ENCODE measurements at regions not wholly inside any gene's neighbourhood (a gene's known extent, or its start where the extent isn't known, plus 50 kb on each side); places are given as distances from the start of the nearest gene placed in this dataset.
A peak's percentile ranks its signal among the peaks of the same experiment; 100 is the strongest.

- CTCF ChIA-PET = no interaction called here
- POLR2A ChIA-PET (ENCODE audit: low non-redundant PET) = no interaction called here
- Histone ChIP-seq H3K4me3 (ENCODE audit: low read depth, low read length, poor library complexity, severe bottlenecking) (no peak overlapping the region), H3K27me3 (replicated peaks; ENCODE audit: insufficient read depth, low read depth, low read length, poor library complexity) (no peaks in the 10 kb centered on the region), H3K9me3 (ENCODE audit: low read depth, low read length, poor library complexity, severe bottlenecking) (no peaks in the 10 kb centered on the region), H3K27ac (ENCODE audit: low read depth, low read length, poor library complexity, severe bottlenecking) (no peak overlapping the region), H3K36me3 (ENCODE audit: insufficient read depth, low read length, poor library complexity, severe bottlenecking) (no peaks in the 10 kb centered on the region), H3K4me1 (ENCODE audit: insufficient read depth, low read length, poor library complexity, severe bottlenecking) (peaks cover 8% of the 10 kb centered on the region)
- BruUV-seq (replicated peaks) = no TSS peak
- no peak for DNase-seq (ENCODE audit: low spot score)
- TF ChIP-seq CTCF (conservative IDR thresholded peaks at IDR 0.05; ENCODE audit: low read depth, low read length) (no peak), EZH2 (IDR thresholded peaks at IDR 0.05; ENCODE audit: borderline replicate concordance, low read depth, low read length, poor library complexity, severe bottlenecking) (no peak)
- intact Hi-C loops (cut with micrococcal nuclease; ENCODE audit: unreplicated experiment) = no loop called here
These were observed 176.0 kb downstream of the ESRRB start for GRCh38 chr14:76551906-76552305.

- H3K4me3 ChIP-seq (ENCODE audit: low read depth, low read length, poor library complexity, severe bottlenecking) = no peak overlapping the region
- ChIA-PET CTCF (no interaction called here), POLR2A (ENCODE audit: low non-redundant PET) (no interaction called here)
- H3K4me1 ChIP-seq (ENCODE audit: insufficient read depth, low read length, poor library complexity, severe bottlenecking) = no peaks in the 10 kb centered on the region
- intact Hi-C loops (cut with micrococcal nuclease; ENCODE audit: unreplicated experiment) = no loop called here
- no TSS peak for BruUV-seq (replicated peaks)
- peak; percentile 47 for DNase-seq (ENCODE audit: low spot score)
- TF ChIP-seq EZH2 (IDR thresholded peaks at IDR 0.05; ENCODE audit: borderline replicate concordance, low read depth, low read length, poor library complexity, severe bottlenecking) (no peak), CTCF (conservative IDR thresholded peaks at IDR 0.05; ENCODE audit: low read depth, low read length) (peak; percentile 37)
- no peaks in the 10 kb centered on the region for H3K27me3 ChIP-seq (replicated peaks; ENCODE audit: insufficient read depth, low read depth, low read length, poor library complexity)
- H3K27ac ChIP-seq (ENCODE audit: low read depth, low read length, poor library complexity, severe bottlenecking) = no peak overlapping the region
- no peaks in the 10 kb centered on the region for H3K9me3 ChIP-seq (ENCODE audit: low read depth, low read length, poor library complexity, severe bottlenecking)
- H3K36me3 ChIP-seq (ENCODE audit: insufficient read depth, low read length, poor library complexity, severe bottlenecking) = no peaks in the 10 kb centered on the region
These were observed 188.8 kb downstream of the ESRRB start for GRCh38 chr14:76564471-76565422.

GRCh38 chr14:76566439-76566838 is 190.5 kb downstream of the ESRRB start:
- H3K4me3 ChIP-seq (ENCODE audit: low read depth, low read length, poor library complexity, severe bottlenecking) = no peak overlapping the region
- ChIA-PET CTCF (no interaction called here), POLR2A (ENCODE audit: low non-redundant PET) (no interaction called here)
- no peaks in the 10 kb centered on the region for H3K4me1 ChIP-seq (ENCODE audit: insufficient read depth, low read length, poor library complexity, severe bottlenecking)
- intact Hi-C loops (cut with micrococcal nuclease; ENCODE audit: unreplicated experiment) = no loop called here
- no peak overlapping the region for H3K27ac ChIP-seq (ENCODE audit: low read depth, low read length, poor library complexity, severe bottlenecking)
- no peaks in the 10 kb centered on the region for H3K9me3 ChIP-seq (ENCODE audit: low read depth, low read length, poor library complexity, severe bottlenecking)
- BruUV-seq (replicated peaks) = no TSS peak
- no peaks in the 10 kb centered on the region for H3K27me3 ChIP-seq (replicated peaks; ENCODE audit: insufficient read depth, low read depth, low read length, poor library complexity)
- no peaks in the 10 kb centered on the region for H3K36me3 ChIP-seq (ENCODE audit: insufficient read depth, low read length, poor library complexity, severe bottlenecking)
- TF ChIP-seq CTCF (conservative IDR thresholded peaks at IDR 0.05; ENCODE audit: low read depth, low read length) = no peak
- TF ChIP-seq EZH2 (IDR thresholded peaks at IDR 0.05; ENCODE audit: borderline replicate concordance, low read depth, low read length, poor library complexity, severe bottlenecking) = no peak
- DNase-seq (ENCODE audit: low spot score) = no peak
